ENCODE measurements at regions not wholly inside any gene's neighbourhood (a gene's known extent, or its start where the extent isn't known, plus 50 kb on each side); places are given as distances from the start of the nearest gene placed in this dataset.

DNA sequence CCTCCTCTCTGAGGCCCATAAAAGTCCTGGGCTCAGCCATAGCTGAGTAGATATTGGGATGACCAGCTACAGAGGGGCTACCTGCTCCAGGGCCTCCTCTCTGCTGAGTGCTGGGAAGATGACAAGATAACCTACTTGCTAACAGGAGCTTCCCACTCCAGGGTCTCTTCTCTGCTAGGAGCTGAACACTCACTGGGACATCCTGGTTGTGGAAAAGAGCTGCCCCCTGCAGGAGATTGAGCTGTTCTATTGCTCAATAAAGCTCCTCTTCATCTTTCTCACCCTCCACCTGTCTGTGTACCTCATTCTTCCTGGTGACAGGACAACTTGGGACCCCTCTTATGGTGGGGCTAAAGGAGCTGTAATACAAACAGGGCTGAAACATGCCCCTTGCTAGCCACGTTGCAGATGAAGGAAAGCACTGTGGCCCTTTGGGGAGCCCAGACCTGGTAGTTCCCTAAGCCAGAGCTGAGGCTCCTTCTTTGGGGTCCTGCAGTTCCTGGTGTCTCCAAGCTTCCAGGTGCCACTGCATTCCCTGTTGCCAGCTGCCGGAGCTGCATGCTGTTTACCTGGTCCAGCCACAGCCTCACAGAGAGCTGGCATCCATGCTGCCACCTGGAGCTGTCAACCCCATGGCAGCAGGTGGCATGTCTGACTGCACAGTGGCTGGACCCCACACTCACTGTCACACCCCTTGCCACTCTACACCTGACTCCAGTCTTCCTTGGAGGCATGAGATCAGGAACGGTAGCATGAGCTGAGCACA is 598.5 kb upstream of the LMO3 start:
- 80 to 89% methylated on average over 1 to 3 of the region's 3 CpGs for WGBS, 2 experiments (ENCODE audit: insufficient coverage in 1 of 2, insufficient read length in 1 of 2)
- no peaks in the 10 kb centered on the region for H3K36me3 ChIP-seq (ENCODE audit: control insufficient read depth, insufficient read depth, low read length)
- H3K4me1 ChIP-seq (ENCODE audit: control insufficient read depth, insufficient read depth, low read length) = no peaks in the 10 kb centered on the region
- H3K27ac ChIP-seq (ENCODE audit: low read depth, low read length) = no peak overlapping the region
- no peak overlapping the region for H3K9ac ChIP-seq (ENCODE audit: extremely low read depth, low read length, poor library complexity, severe bottlenecking)
- no peak overlapping the region for H3K4me3 ChIP-seq (ENCODE audit: low read length)
- TF ChIP-seq, protein P1, sequence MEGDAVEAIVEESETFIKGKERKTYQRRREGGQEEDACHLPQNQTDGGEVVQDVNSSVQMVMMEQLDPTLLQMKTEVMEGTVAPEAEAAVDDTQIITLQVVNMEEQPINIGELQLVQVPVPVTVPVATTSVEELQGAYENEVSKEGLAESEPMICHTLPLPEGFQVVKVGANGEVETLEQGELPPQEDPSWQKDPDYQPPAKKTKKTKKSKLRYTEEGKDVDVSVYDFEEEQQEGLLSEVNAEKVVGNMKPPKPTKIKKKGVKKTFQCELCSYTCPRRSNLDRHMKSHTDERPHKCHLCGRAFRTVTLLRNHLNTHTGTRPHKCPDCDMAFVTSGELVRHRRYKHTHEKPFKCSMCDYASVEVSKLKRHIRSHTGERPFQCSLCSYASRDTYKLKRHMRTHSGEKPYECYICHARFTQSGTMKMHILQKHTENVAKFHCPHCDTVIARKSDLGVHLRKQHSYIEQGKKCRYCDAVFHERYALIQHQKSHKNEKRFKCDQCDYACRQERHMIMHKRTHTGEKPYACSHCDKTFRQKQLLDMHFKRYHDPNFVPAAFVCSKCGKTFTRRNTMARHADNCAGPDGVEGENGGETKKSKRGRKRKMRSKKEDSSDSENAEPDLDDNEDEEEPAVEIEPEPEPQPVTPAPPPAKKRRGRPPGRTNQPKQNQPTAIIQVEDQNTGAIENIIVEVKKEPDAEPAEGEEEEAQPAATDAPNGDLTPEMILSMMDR (conservative IDR thresholded peaks at IDR 0.05) = peak; percentile 37
- no peak overlapping the region for H3K4me3 Mint-ChIP-seq
- DNase-seq = no peak
- H3K36me3 Mint-ChIP-seq (ENCODE audit: low read depth) = no peaks in the 10 kb centered on the region
- H3K9me3 ChIP-seq (ENCODE audit: control insufficient read depth, low read length) = peaks cover 10% of the 10 kb centered on the region
- H3K27me3 Mint-ChIP-seq (ENCODE audit: insufficient read depth) = no peaks in the 10 kb centered on the region
- no peaks in the 10 kb centered on the region for H3K27me3 ChIP-seq (ENCODE audit: control insufficient read depth, insufficient read depth, low read length, poor library complexity, severe bottlenecking)
- H3K4me1 Mint-ChIP-seq = no peaks in the 10 kb centered on the region
- no peak overlapping the region for H3K27ac Mint-ChIP-seq
- peaks cover 19% of the 10 kb centered on the region for H3K9me3 Mint-ChIP-seq

DNA sequence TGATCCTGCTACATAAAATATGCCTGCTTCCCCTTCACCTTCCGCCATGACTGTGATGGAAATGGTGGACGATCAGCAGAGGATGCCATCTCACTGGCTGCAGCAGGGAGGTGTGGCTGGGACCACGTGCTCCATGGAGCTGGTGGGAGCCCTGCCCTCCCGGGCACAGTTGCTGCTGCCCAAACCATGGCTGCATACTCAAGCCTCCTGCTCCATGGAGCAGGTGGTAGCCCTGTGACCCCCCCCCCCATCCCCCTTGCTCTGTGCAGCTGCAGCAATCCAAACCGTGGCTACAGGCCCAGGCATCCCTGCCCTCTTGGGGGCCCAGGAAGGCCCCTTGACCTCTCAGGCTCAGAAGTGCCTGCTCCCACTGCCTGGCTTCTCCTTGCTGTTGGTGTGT is 597.5 kb upstream of the LMO3 start:
- Histone ChIP-seq H3K4me1 (ENCODE audit: control insufficient read depth, insufficient read depth, low read length) (no peaks in the 10 kb centered on the region), H3K9me3 (ENCODE audit: control insufficient read depth, low read length) (peaks cover 10% of the 10 kb centered on the region), H3K9ac (ENCODE audit: extremely low read depth, low read length, poor library complexity, severe bottlenecking) (no peak overlapping the region), H3K4me3 (ENCODE audit: low read length) (no peak overlapping the region), H3K36me3 (ENCODE audit: control insufficient read depth, insufficient read depth, low read length) (no peaks in the 10 kb centered on the region), H3K27ac (ENCODE audit: low read depth, low read length) (no peak overlapping the region), H3K27me3 (ENCODE audit: control insufficient read depth, insufficient read depth, low read length, poor library complexity, severe bottlenecking) (no peaks in the 10 kb centered on the region)
- no peaks in the 10 kb centered on the region for H3K36me3 Mint-ChIP-seq (ENCODE audit: low read depth)
- TF ChIP-seq, protein P1 (conservative IDR thresholded peaks at IDR 0.05) = no peak
- no peak for DNase-seq
- no peaks in the 10 kb centered on the region for H3K27me3 Mint-ChIP-seq (ENCODE audit: insufficient read depth)
- WGBS, 2 experiments (ENCODE audit: insufficient coverage in 1 of 2, insufficient read length in 1 of 2) = 88 to 100% methylated on average over 1 to 5 of the region's 5 CpGs
- peaks cover 19% of the 10 kb centered on the region for H3K9me3 Mint-ChIP-seq
- H3K4me3 Mint-ChIP-seq = no peak overlapping the region
- H3K27ac Mint-ChIP-seq = no peak overlapping the region
- peaks cover 6% of the 10 kb centered on the region for H3K4me1 Mint-ChIP-seq

DNA sequence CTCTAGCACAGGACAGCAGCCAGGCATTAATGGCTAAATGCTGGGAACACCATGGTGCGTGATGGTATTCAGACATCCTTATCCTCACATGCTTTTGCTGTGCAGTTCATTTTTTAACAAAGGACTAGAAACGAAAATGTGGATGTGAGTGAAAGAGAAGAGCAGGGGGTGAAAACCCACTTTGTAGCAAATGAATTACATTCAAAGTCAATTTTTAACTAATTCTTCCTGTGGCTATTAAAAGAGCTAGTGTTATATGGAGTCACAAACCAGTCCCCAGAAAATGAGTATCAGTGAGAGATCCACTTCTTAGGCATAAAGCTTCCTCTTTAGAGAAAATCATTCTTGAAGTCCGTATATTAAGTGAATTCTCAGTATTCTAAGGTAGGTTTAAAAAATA is 592.0 kb upstream of the LMO3 start:
- TF ChIP-seq, protein P1 (conservative IDR thresholded peaks at IDR 0.05) = no peak
- H3K9me3 ChIP-seq (ENCODE audit: control insufficient read depth, low read length) = peaks cover 5% of the 10 kb centered on the region
- WGBS, 2 experiments (ENCODE audit: insufficient coverage in 1 of 2, insufficient read length in 1 of 2) = 78% methylated on average over 3 of the region's 3 CpGs; no CpG with 5 or more reads in 1 of the 2 experiments
- no peaks in the 10 kb centered on the region for H3K27me3 ChIP-seq (ENCODE audit: control insufficient read depth, insufficient read depth, low read length, poor library complexity, severe bottlenecking)
- no peaks in the 10 kb centered on the region for H3K4me1 ChIP-seq (ENCODE audit: control insufficient read depth, insufficient read depth, low read length)
- Mint-ChIP-seq H3K27ac (no peak overlapping the region), H3K27me3 (ENCODE audit: insufficient read depth) (no peaks in the 10 kb centered on the region), H3K36me3 (ENCODE audit: low read depth) (no peaks in the 10 kb centered on the region), H3K4me1 (peaks cover 6% of the 10 kb centered on the region), H3K4me3 (no peak overlapping the region), H3K9me3 (peaks cover 10% of the 10 kb centered on the region)
- DNase-seq = no peak
- no peaks in the 10 kb centered on the region for H3K36me3 ChIP-seq (ENCODE audit: control insufficient read depth, insufficient read depth, low read length)
- H3K4me3 ChIP-seq (ENCODE audit: low read length) = no peak overlapping the region
- H3K9ac ChIP-seq (ENCODE audit: extremely low read depth, low read length, poor library complexity, severe bottlenecking) = no peak overlapping the region
- H3K27ac ChIP-seq (ENCODE audit: low read depth, low read length) = no peak overlapping the region

All from endodermal cell (in vitro differentiated cells).